Stimulated activated CD4-positive, alpha-beta T cell treated with anti-CD3 and anti-CD28 coated beads, Interleukin-1b, Interleukin-23, amount 100 ng/mL, for 4 hours (primary cell): ENCODE measurements at regions not wholly inside any gene's neighbourhood (a gene's known extent, or its start where the extent isn't known, plus 50 kb on each side); places are given as distances from the start of the nearest gene placed in this dataset.

Source experiments
- DNase-seq, 2 donors: peaks; one replicate each; pipeline ENCODE4 v3.0.0-alpha.2; 2020; ENCODE audit warnings: low read depth in 2 of 2

- no peak for DNase-seq
Measured at GRCh38 chr2:120936476-120937334, 201.0 kb downstream of the GLI2 start.

- DNase-seq: no peak
Measured at GRCh38 chr2:120937686-120938044, 202.0 kb downstream of the GLI2 start.

GRCh38 chr2:120938045-120938771 is 202.5 kb downstream of the GLI2 start:
- DNase-seq: no peak

- no peak for DNase-seq
Measured at GRCh38 chr2:120939595-120940318, 204.1 kb downstream of the GLI2 start.

GRCh38 chr2:120940319-120940696 is 204.6 kb downstream of the GLI2 start:
- no peak for DNase-seq

GRCh38 chr2:120940726-120941256 is 205.1 kb downstream of the GLI2 start:
- no peak for DNase-seq

- DNase-seq: no peak
Measured at GRCh38 chr2:120941571-120942120, 206.0 kb downstream of the GLI2 start.

GRCh38 chr2:120942658-120943057 is 207.0 kb downstream of the GLI2 start:
- DNase-seq: no peak

GRCh38 chr2:120943403-120944034 is 207.9 kb downstream of the GLI2 start:
- no peak for DNase-seq

- DNase-seq: no peak
Measured at GRCh38 chr2:120944575-120944974, 208.9 kb downstream of the GLI2 start.

- DNase-seq: no peak
Measured at GRCh38 chr2:120945091-120945490, 209.4 kb downstream of the GLI2 start.

GRCh38 chr2:120945832-120946499 is 210.3 kb downstream of the GLI2 start:
- no peak for DNase-seq

GRCh38 chr2:120947327-120947726 is 211.7 kb downstream of the GLI2 start:
- no peak for DNase-seq

GRCh38 chr2:120947982-120948661 is 212.5 kb downstream of the GLI2 start:
- DNase-seq: no peak

- no peak for DNase-seq
Measured at GRCh38 chr2:120948662-120949011, 213.0 kb downstream of the GLI2 start.

GRCh38 chr2:120949027-120949956 is 213.6 kb downstream of the GLI2 start:
- no peak for DNase-seq

- DNase-seq: no peak
Measured at GRCh38 chr2:120949957-120950590, 214.4 kb downstream of the GLI2 start.

GRCh38 chr2:120951693-120952092 is 216.0 kb downstream of the GLI2 start:
- DNase-seq: no peak

- DNase-seq: no peak
Measured at GRCh38 chr2:120952318-120952717, 216.7 kb downstream of the GLI2 start.
